ENCODE measurements at regions not wholly inside any gene's neighbourhood (a gene's known extent, or its start where the extent isn't known, plus 50 kb on each side); places are given as distances from the start of the nearest gene placed in this dataset.

DNA sequence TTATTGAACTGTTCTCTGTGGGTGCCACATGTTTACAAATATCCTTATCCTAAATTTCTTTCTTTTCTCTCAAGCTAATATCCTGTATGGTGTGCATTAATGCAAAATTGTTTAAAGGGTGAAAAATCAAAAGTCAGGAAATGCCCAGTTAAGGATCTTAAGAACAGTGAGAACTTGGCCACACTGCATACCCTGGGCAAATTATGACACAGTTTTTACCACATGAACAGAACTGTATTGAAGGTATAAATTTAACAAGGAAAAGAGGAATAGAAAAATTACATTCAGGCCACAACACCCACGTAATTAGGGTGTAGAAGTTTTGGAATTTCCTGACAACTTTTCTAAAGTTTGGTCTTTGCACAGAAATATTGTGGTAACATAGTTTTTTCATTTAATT is 94.4 kb upstream of the HCCS start:
- TF ChIP-seq CTCF (IDR thresholded peaks at IDR 0.05; ENCODE audit: insufficient read depth, low read depth, low read length) (no peak), EZH2 (IDR thresholded peaks at IDR 0.05; ENCODE audit: insufficient read depth, low read length) (no peak)

Data from astrocyte (in vitro differentiated cells and primary cell).